Right kidney (tissue), 1 donor: ENCODE measurements at regions not wholly inside any gene's neighbourhood (a gene's known extent, or its start where the extent isn't known, plus 50 kb on each side); places are given as distances from the start of the nearest gene placed in this dataset.

Experiments
- DNase-seq: peaks from one replicate; pipeline ENCODE4 v3.0.0-alpha.2; 2016

GRCh38 chr11:13874597-13874996, 87.9 kb upstream of the SPON1 start:
- no peak for DNase-seq

- DNase-seq = no peak
Observed at GRCh38 chr11:13875643-13876042, 86.9 kb upstream of the SPON1 start.

- DNase-seq = no peak
Observed at GRCh38 chr11:13876423-13876822, 86.1 kb upstream of the SPON1 start.

GRCh38 chr11:13878077-13878476, 84.4 kb upstream of the SPON1 start:
- no peak for DNase-seq

GRCh38 chr11:13880634-13881033, 81.9 kb upstream of the SPON1 start:
- DNase-seq = no peak

GRCh38 chr11:13881226-13881905, 81.2 kb upstream of the SPON1 start:
- no peak for DNase-seq

- no peak for DNase-seq
Observed at GRCh38 chr11:13883042-13883441, 79.5 kb upstream of the SPON1 start.

GRCh38 chr11:13883589-13883988, 78.9 kb upstream of the SPON1 start:
- no peak for DNase-seq

- DNase-seq = no peak
Observed at GRCh38 chr11:13884158-13884799, 78.2 kb upstream of the SPON1 start.

- DNase-seq = no peak
Observed at GRCh38 chr11:13885083-13885482, 77.4 kb upstream of the SPON1 start.

- DNase-seq = no peak
Observed at GRCh38 chr11:13889552-13890249, 72.8 kb upstream of the SPON1 start.

GRCh38 chr11:13891911-13892310, 70.6 kb upstream of the SPON1 start:
- no peak for DNase-seq

GRCh38 chr11:13896175-13896980, 66.1 kb upstream of the SPON1 start:
- DNase-seq = no peak

- no peak for DNase-seq
Observed at GRCh38 chr11:13896981-13897353, 65.6 kb upstream of the SPON1 start.

GRCh38 chr11:13897646-13898276, 64.8 kb upstream of the SPON1 start:
- no peak for DNase-seq

GRCh38 chr11:13899603-13900002, 62.9 kb upstream of the SPON1 start:
- DNase-seq = no peak

- DNase-seq = no peak
Observed at GRCh38 chr11:13902523-13902922, 60.0 kb upstream of the SPON1 start.

GRCh38 chr11:13905137-13905781, 57.3 kb upstream of the SPON1 start:
- DNase-seq = no peak

- DNase-seq = no peak
Observed at GRCh38 chr11:13907678-13908077, 54.8 kb upstream of the SPON1 start.

GRCh38 chr11:13908535-13908934, 54.0 kb upstream of the SPON1 start:
- DNase-seq = no peak
